H9 (cell line): ENCODE measurements at regions not wholly inside any gene's neighbourhood (a gene's known extent, or its start where the extent isn't known, plus 50 kb on each side); places are given as distances from the start of the nearest gene placed in this dataset.

Experiments used
- DNase-seq: peaks from one replicate; pipeline ENCODE4 v3.0.0-alpha.2; 2017
- H2AFZ ChIP-seq: one replicate; pipeline ENCODE4 v1.6.1; 2013; ENCODE audit warnings: mild to moderate bottlenecking, low read length, control low read depth, moderate library complexity
- H2AK5ac ChIP-seq: 2 replicates; pipeline ENCODE4 v1.6.1; 2013; ENCODE audit warnings: low read length, control low read depth, mixed read lengths; ENCODE audit not compliant: insufficient read length
- H2BK120ac ChIP-seq: one replicate; pipeline ENCODE4 v1.6.1; 2013; ENCODE audit warnings: low read depth, mild to moderate bottlenecking, low read length, control low read depth, inconsistent platforms; ENCODE audit not compliant: poor library complexity, severe bottlenecking
- H2BK12ac ChIP-seq: 2 replicates; pipeline ENCODE4 v1.6.1; 2013; ENCODE audit warnings: low read length, control low read depth, mixed read lengths, low read depth; ENCODE audit not compliant: insufficient read length
- H2BK15ac ChIP-seq: 2 replicates; pipeline ENCODE4 v1.6.1; 2013; ENCODE audit warnings: low read depth, low read length, control low read depth
- H2BK20ac ChIP-seq: one replicate; pipeline ENCODE4 v1.6.1; 2013; ENCODE audit warnings: low read depth, mild to moderate bottlenecking, low read length, control low read depth, inconsistent platforms; ENCODE audit not compliant: poor library complexity, severe bottlenecking
- H2BK5ac ChIP-seq: 2 replicates; pipeline ENCODE4 v1.6.1; 2013; ENCODE audit warnings: low read length, control low read depth, mixed read lengths; ENCODE audit not compliant: insufficient read length
- H3K14ac ChIP-seq: 2 replicates; pipeline ENCODE4 v1.6.1; 2013; ENCODE audit warnings: low read length, control low read depth; ENCODE audit not compliant: insufficient read depth
- H3K18ac ChIP-seq: 2 replicates; pipeline ENCODE4 v1.6.1; 2013; ENCODE audit warnings: low read depth, mild to moderate bottlenecking, mixed read lengths, low read length, control low read depth; ENCODE audit not compliant: insufficient read length
- H3K23ac ChIP-seq: 2 replicates; pipeline ENCODE4 v1.6.1; 2013; ENCODE audit warnings: low read length, control low read depth, mixed read lengths, low read depth; ENCODE audit not compliant: insufficient read length
- H3K23me2 ChIP-seq: 2 replicates; pipeline ENCODE4 v1.6.1; 2013; ENCODE audit warnings: low read depth, mild to moderate bottlenecking, mixed read lengths, low read length, control low read depth; ENCODE audit not compliant: insufficient read length, poor library complexity, severe bottlenecking
- H3K27ac ChIP-seq: 2 replicates; pipeline ENCODE4 v1.5.1; 2013; ENCODE audit warnings: low read length, control low read depth, mixed read lengths, low read depth; ENCODE audit not compliant: insufficient read length
- H3K27me3 ChIP-seq: 2 replicates; pipeline ENCODE4 v1.6.1; 2013; ENCODE audit warnings: low read length, control low read depth, inconsistent platforms; ENCODE audit not compliant: insufficient read depth
- H3K4ac ChIP-seq: 2 replicates; pipeline ENCODE4 v1.6.1; 2013; ENCODE audit warnings: low read depth, mild to moderate bottlenecking, control low read depth, inconsistent platforms, low read length, moderate library complexity
- H3K4me1 ChIP-seq: 2 replicates; pipeline ENCODE4 v1.6.1; 2013; ENCODE audit warnings: low read length, control low read depth, inconsistent platforms; ENCODE audit not compliant: insufficient read depth
- H3K4me2 ChIP-seq: 2 replicates; pipeline ENCODE4 v1.6.1; 2013; ENCODE audit warnings: low read length, control low read depth, mixed read lengths; ENCODE audit not compliant: insufficient read length, insufficient read depth
- H3K56ac ChIP-seq: 2 replicates; pipeline ENCODE4 v1.6.1; 2013; ENCODE audit warnings: low read depth, mild to moderate bottlenecking, mixed read lengths, low read length, control low read depth; ENCODE audit not compliant: insufficient read length
- H3K79me1 ChIP-seq: 2 replicates; pipeline ENCODE4 v1.6.1; 2013; ENCODE audit warnings: low read depth, mild to moderate bottlenecking, moderate library complexity, low read length, control low read depth, inconsistent platforms; ENCODE audit not compliant: insufficient read depth, poor library complexity, severe bottlenecking
- H3K79me2 ChIP-seq: 2 replicates; pipeline ENCODE4 v1.6.1; 2013; ENCODE audit warnings: low read length, control low read depth, inconsistent platforms; ENCODE audit not compliant: insufficient read depth
- H3K9ac ChIP-seq: 2 replicates; pipeline ENCODE4 v1.6.1; 2013; ENCODE audit warnings: low read length, control low read depth, mixed read lengths; ENCODE audit not compliant: insufficient read length; ENCODE audit errors: extremely low read depth
- H3K9me3 ChIP-seq: one replicate; pipeline ENCODE4 v1.6.1; 2013; ENCODE audit warnings: low read depth, low read length, inconsistent platforms; ENCODE audit not compliant: control insufficient read depth
- H3T11ph ChIP-seq: one replicate; pipeline ENCODE4 v1.6.1; 2013; ENCODE audit warnings: mild to moderate bottlenecking, low read length, control low read depth, inconsistent platforms
- H4K20me1 ChIP-seq: one replicate; pipeline ENCODE4 v1.6.1; 2013; ENCODE audit not compliant: control insufficient read depth, insufficient read length, insufficient read depth
- H4K5ac ChIP-seq: 2 replicates; pipeline ENCODE4 v1.6.1; 2013; ENCODE audit warnings: low read depth, mild to moderate bottlenecking, mixed read lengths, low read length, control low read depth; ENCODE audit not compliant: insufficient read length
- H4K8ac ChIP-seq: replicated peaks from 2 replicates; pipeline ENCODE4 v1.6.1; 2013; ENCODE audit warnings: low read length, control low read depth, mixed read lengths, low read depth; ENCODE audit not compliant: insufficient read length
- H4K91ac ChIP-seq: 2 replicates; pipeline ENCODE4 v1.6.1; 2013; ENCODE audit warnings: low read depth, mild to moderate bottlenecking, moderate library complexity, mixed read lengths, low read length, control low read depth; ENCODE audit not compliant: insufficient read length
- H3K27ac Mint-ChIP-seq, 3 experiments: 2 replicates in 2 of 3; 3 replicates in 1 of 3; pipeline ENCODE4 v1.8.0; 2020 to 2021; ENCODE audit warnings: mixed read lengths in 3 of 3, mild to moderate bottlenecking in 1 of 3, moderate library complexity in 1 of 3
- H3K27me3 Mint-ChIP-seq: 2 replicates; pipeline ENCODE4 v1.8.0; 2021; ENCODE audit warnings: low read depth, mild to moderate bottlenecking, moderate library complexity, mixed read lengths
- H3K36me3 Mint-ChIP-seq, 3 experiments: 2 replicates in 2 of 3; 3 replicates in 1 of 3; pipeline ENCODE4 v1.8.0; 2020 to 2021; ENCODE audit warnings: low read depth in 3 of 3, mixed read lengths in 3 of 3; ENCODE audit not compliant: insufficient read depth in 1 of 3
- H3K4me1 Mint-ChIP-seq, 2 experiments: 2 replicates each; pipeline ENCODE4 v1.8.0; 2020; ENCODE audit warnings: mixed read lengths in 2 of 2
- H3K4me3 Mint-ChIP-seq, 2 experiments: 2 replicates in 1 of 2; 3 replicates in 1 of 2; pipeline ENCODE4 v1.8.0; 2020 to 2021; ENCODE audit warnings: mild to moderate bottlenecking in 2 of 2, mixed read lengths in 2 of 2, moderate library complexity in 1 of 2
- H3K9me3 Mint-ChIP-seq, 2 experiments: 2 replicates in 1 of 2; 3 replicates in 1 of 2; pipeline ENCODE4 v1.8.0; 2020; ENCODE audit warnings: mild to moderate bottlenecking in 2 of 2, mixed read lengths in 2 of 2, moderate library complexity in 1 of 2
- CTCF ChIP-seq: fragments of 200-600 bp; sonication (generic); conservative IDR thresholded peaks from 3 replicates; pipeline ENCODE4 v1.8.0; 2021; ENCODE audit warnings: antibody characterized with exemption, mild to moderate bottlenecking
- WGBS: extraction: QIAGEN DNeasy Blood & Tissue Kit; methylation state at CpG from one replicate; pipeline ENCODE4 v1.1.7; 2013; ENCODE audit warnings: missing lambda C conversion rate, low lambda C conversion rate, mixed read lengths; ENCODE audit not compliant: insufficient read length; ENCODE audit errors: extremely low coverage; 5-methylcytosine and 5-hydroxymethylcytosine counted together

- Histone ChIP-seq H4K5ac (no peak overlapping the region), H2BK12ac (no peak overlapping the region), H3K27ac (no peak overlapping the region), H2BK15ac (no peak overlapping the region), H4K20me1 (no peaks in the 10 kb centered on the region), H3K4ac (no peak overlapping the region), H2BK20ac (no peak overlapping the region), H2AFZ (no peak overlapping the region), H3K18ac (no peak overlapping the region), H3K56ac (no peak overlapping the region), H3K9ac (no peak overlapping the region), H3K79me2 (no peaks in the 10 kb centered on the region), H3K4me1 (no peaks in the 10 kb centered on the region), H3K9me3 (no peaks in the 10 kb centered on the region), H2AK5ac (no peak overlapping the region), H4K8ac (no peak overlapping the region), H3K14ac (no peak overlapping the region), H2BK120ac (no peak overlapping the region), H2BK5ac (no peak overlapping the region), H3K27me3 (no peaks in the 10 kb centered on the region), H3K23me2 (no peaks in the 10 kb centered on the region), H3K4me2 (no peak overlapping the region), H3K23ac (no peak overlapping the region), H3T11ph (no peak overlapping the region), H3K79me1 (no peaks in the 10 kb centered on the region), H4K91ac (no peak overlapping the region)
- Mint-ChIP-seq H3K4me1 (peaks cover 0 to 8% of the 10 kb centered on the region in 2 experiments; a peak in 2 of 4 replicates), H3K4me3 (no peak overlapping the region), H3K36me3 (no peaks in the 10 kb centered on the region; a peak in 1 of 7 replicates), H3K9me3 (no peaks in the 10 kb centered on the region), H3K27ac (no peak overlapping the region), H3K27me3 (no peaks in the 10 kb centered on the region; the same call in 1 of the 2 replicates)
- no CpG with 5 or more reads among the region's 4 CpGs for WGBS
- DNase-seq: no peak
- no peak for TF ChIP-seq CTCF
Measured at GRCh38 chr14:66369157-66369697, 116.9 kb upstream of the CCDC196 start.
